CD14-positive monocyte (primary cell): ENCODE measurements at regions not wholly inside any gene's neighbourhood (a gene's known extent, or its start where the extent isn't known, plus 50 kb on each side); places are given as distances from the start of the nearest gene placed in this dataset.

Experiments used
- DNase-seq, 3 donors: peaks; one replicate each; pipeline ENCODE4 v3.0.0-alpha.2; 2011 to 2022
- H2AFZ ChIP-seq: 2 replicates; pipeline ENCODE4 v1.6.0; 2012; ENCODE audit warnings: mild to moderate bottlenecking, low read depth, low read length, inconsistent platforms; ENCODE audit not compliant: insufficient read depth, poor library complexity, severe bottlenecking
- H3K27ac ChIP-seq, 2 donors: 1 replicate in 1 of 2; 2 replicates in 1 of 2; pipeline ENCODE4 v1.5.1; 2012 to 2013; ENCODE audit warnings: low read length in 2 of 2, control low read depth in 1 of 2, inconsistent platforms in 1 of 2, low read depth in 1 of 2, mild to moderate bottlenecking in 1 of 2
- H3K27me3 ChIP-seq, 2 donors: one replicate each; pipeline versions ENCODE4 v1.6.0 to v1.6.1; 2011 to 2013; ENCODE audit warnings: low read length in 2 of 2; ENCODE audit not compliant: control insufficient read depth in 2 of 2, insufficient read depth in 2 of 2
- H3K36me3 ChIP-seq, 2 donors: replicated peaks in 1 of 2; 1 replicate in 1 of 2; 2 replicates in 1 of 2; pipeline versions ENCODE4 v1.5.1 to v1.6.1; 2012 to 2013; ENCODE audit warnings: low read length in 2 of 2, control low read depth in 1 of 2, inconsistent platforms in 1 of 2, mild to moderate bottlenecking in 1 of 2; ENCODE audit not compliant: insufficient read depth in 2 of 2, control insufficient read depth in 1 of 2
- H3K4me1 ChIP-seq, 2 donors: 1 replicate in 1 of 2; 2 replicates in 1 of 2; pipeline versions ENCODE4 v1.5.1 to v1.6.1; 2012 to 2013; ENCODE audit warnings: low read length in 2 of 2, control low read depth in 1 of 2, inconsistent platforms in 1 of 2, mild to moderate bottlenecking in 1 of 2, moderate library complexity in 1 of 2; ENCODE audit not compliant: insufficient read depth in 2 of 2, control insufficient read depth in 1 of 2
- H3K4me2 ChIP-seq: replicated peaks from 2 replicates; pipeline ENCODE3; 2012; ENCODE audit warnings: low read length, moderate library complexity, mild to moderate bottlenecking; ENCODE audit not compliant: poor library complexity, severe bottlenecking; ENCODE audit errors: extremely low read depth
- H3K4me3 ChIP-seq, 3 experiments: fragments of 200-600 bp in 1 of 3; sonication (generic) in 1 of 3; replicated peaks in 1 of 3; 1 replicate in 2 of 3; 2 replicates in 1 of 3; pipeline ENCODE4 v1.5.1; 2011 to 2013; ENCODE audit warnings: low read length in 3 of 3, mild to moderate bottlenecking in 3 of 3, control low read depth in 2 of 3, low read depth in 2 of 3, inconsistent platforms in 1 of 3, moderate library complexity in 1 of 3
- H3K79me2 ChIP-seq: 2 replicates; pipeline ENCODE4 v1.6.0; 2012; ENCODE audit warnings: mild to moderate bottlenecking, control low read depth, inconsistent platforms, low read length, moderate library complexity; ENCODE audit not compliant: insufficient read depth
- H3K9ac ChIP-seq: 2 replicates; pipeline ENCODE4 v1.6.0; 2017; ENCODE audit warnings: low read length, mild to moderate bottlenecking; ENCODE audit not compliant: insufficient read depth, poor library complexity, severe bottlenecking
- H3K9me3 ChIP-seq, 2 donors: replicated peaks in 1 of 2; 1 replicate in 1 of 2; 2 replicates in 1 of 2; pipeline versions ENCODE4 v1.5.1 to v1.6.1; 2012 to 2013; ENCODE audit warnings: low read length in 2 of 2, control low read depth in 1 of 2; ENCODE audit not compliant: control insufficient read depth in 1 of 2, insufficient read depth in 1 of 2
- H4K20me1 ChIP-seq: 2 replicates; pipeline ENCODE4 v1.6.0; 2012; ENCODE audit warnings: mild to moderate bottlenecking, low read length, control low read depth, moderate library complexity; ENCODE audit not compliant: insufficient read depth
- H3K27ac Mint-ChIP-seq, 7 donors: one replicate each; pipeline ENCODE4 v1.8.0; 2020; ENCODE audit warnings: mild to moderate bottlenecking in 7 of 7, mixed read lengths in 7 of 7, moderate library complexity in 6 of 7, inconsistent platforms in 2 of 7
- H3K27me3 Mint-ChIP-seq, 3 donors: one replicate each; pipeline ENCODE4 v1.8.0; 2021 to 2022; ENCODE audit warnings: low read depth in 3 of 3, mild to moderate bottlenecking in 3 of 3, mixed read lengths in 3 of 3, moderate library complexity in 3 of 3, inconsistent platforms in 1 of 3
- H3K36me3 Mint-ChIP-seq, 2 donors: one replicate each; pipeline ENCODE4 v1.8.0; 2020; ENCODE audit warnings: mixed read lengths in 2 of 2, inconsistent platforms in 1 of 2, mild to moderate bottlenecking in 1 of 2
- H3K4me1 Mint-ChIP-seq: one replicate; pipeline ENCODE4 v1.8.0; 2020; ENCODE audit warnings: mild to moderate bottlenecking, mixed read lengths
- H3K4me3 Mint-ChIP-seq, 2 donors: one replicate each; pipeline ENCODE4 v1.8.0; 2020; ENCODE audit warnings: mild to moderate bottlenecking in 2 of 2, mixed read lengths in 2 of 2, moderate library complexity in 1 of 2
- H3K9me3 Mint-ChIP-seq, 7 donors: one replicate each; pipeline ENCODE4 v1.8.0; 2020 to 2022; ENCODE audit warnings: mixed read lengths in 7 of 7, mild to moderate bottlenecking in 6 of 7, moderate library complexity in 6 of 7, inconsistent platforms in 2 of 7
- CTCF ChIP-seq: fragments of 200-600 bp; IDR thresholded peaks from one replicate; pipeline ENCODE4 v1.8.0; 2022; ENCODE audit warnings: antibody characterized with exemption, mild to moderate bottlenecking
- WGBS: methylation state at CpG from one replicate; pipeline ENCODE4 v1.1.5; 2013; ENCODE audit warnings: missing lambda C conversion rate; ENCODE audit not compliant: insufficient coverage; 5-methylcytosine and 5-hydroxymethylcytosine counted together
- intact Hi-C, 2 donors: fragments of 100-400 bp; cut with micrococcal nuclease; formaldehyde crosslinking; loops; one replicate each; pipeline versions ENCODE4 v1.15.0 to v1.15.1; 2023

GRCh38 chr3:65182682-65183081, 494.9 kb upstream of the ADAMTS9 start:
- no peak overlapping the region for H3K4me3 ChIP-seq
- no peak overlapping the region for H3K27ac ChIP-seq
- Mint-ChIP-seq H3K9me3 (peaks cover 0 to 8% (median 4%) of the 10 kb centered on the region in 7 donors), H3K36me3 (no peaks in the 10 kb centered on the region), H3K4me3 (no peak overlapping the region), H3K4me1 (no peaks in the 10 kb centered on the region), H3K27me3 (no peaks in the 10 kb centered on the region), H3K27ac (no peak overlapping the region)
- no peak overlapping the region for H2AFZ ChIP-seq
- no peaks in the 10 kb centered on the region for H3K9me3 ChIP-seq
- no peak for DNase-seq
- H3K36me3 ChIP-seq = no peaks in the 10 kb centered on the region
- WGBS = no CpG with 5 or more reads among the region's 3 CpGs
- TF ChIP-seq CTCF = no peak
- no peaks in the 10 kb centered on the region for H3K4me1 ChIP-seq
- H3K4me2 ChIP-seq = no peak overlapping the region
- no peak overlapping the region for H3K9ac ChIP-seq
- intact Hi-C loops = no loop called here
- H4K20me1 ChIP-seq = no peaks in the 10 kb centered on the region
- H3K27me3 ChIP-seq = no peaks in the 10 kb centered on the region
- H3K79me2 ChIP-seq = no peaks in the 10 kb centered on the region

GRCh38 chr3:65182085-65182484, 494.3 kb upstream of the ADAMTS9 start:
- intact Hi-C loops = no loop called here
- no CpG with 5 or more reads among the region's 4 CpGs for WGBS
- no peaks in the 10 kb centered on the region for H3K79me2 ChIP-seq
- H3K4me1 ChIP-seq = no peaks in the 10 kb centered on the region
- no peak overlapping the region for H2AFZ ChIP-seq
- H4K20me1 ChIP-seq = no peaks in the 10 kb centered on the region
- H3K27me3 ChIP-seq = no peaks in the 10 kb centered on the region
- Mint-ChIP-seq H3K36me3 (no peaks in the 10 kb centered on the region), H3K9me3 (peaks cover 0 to 8% (median 4%) of the 10 kb centered on the region in 7 donors), H3K27ac (no peak overlapping the region), H3K4me3 (no peak overlapping the region), H3K27me3 (no peaks in the 10 kb centered on the region), H3K4me1 (no peaks in the 10 kb centered on the region)
- H3K4me3 ChIP-seq = no peak overlapping the region
- no peak for TF ChIP-seq CTCF
- no peak overlapping the region for H3K9ac ChIP-seq
- no peak overlapping the region for H3K27ac ChIP-seq
- no peaks in the 10 kb centered on the region for H3K9me3 ChIP-seq
- DNase-seq = no peak
- H3K36me3 ChIP-seq = no peaks in the 10 kb centered on the region
- H3K4me2 ChIP-seq = no peak overlapping the region
